ENCODE measurements at regions not wholly inside any gene's neighbourhood (a gene's known extent, or its start where the extent isn't known, plus 50 kb on each side); places are given as distances from the start of the nearest gene placed in this dataset.

DNA sequence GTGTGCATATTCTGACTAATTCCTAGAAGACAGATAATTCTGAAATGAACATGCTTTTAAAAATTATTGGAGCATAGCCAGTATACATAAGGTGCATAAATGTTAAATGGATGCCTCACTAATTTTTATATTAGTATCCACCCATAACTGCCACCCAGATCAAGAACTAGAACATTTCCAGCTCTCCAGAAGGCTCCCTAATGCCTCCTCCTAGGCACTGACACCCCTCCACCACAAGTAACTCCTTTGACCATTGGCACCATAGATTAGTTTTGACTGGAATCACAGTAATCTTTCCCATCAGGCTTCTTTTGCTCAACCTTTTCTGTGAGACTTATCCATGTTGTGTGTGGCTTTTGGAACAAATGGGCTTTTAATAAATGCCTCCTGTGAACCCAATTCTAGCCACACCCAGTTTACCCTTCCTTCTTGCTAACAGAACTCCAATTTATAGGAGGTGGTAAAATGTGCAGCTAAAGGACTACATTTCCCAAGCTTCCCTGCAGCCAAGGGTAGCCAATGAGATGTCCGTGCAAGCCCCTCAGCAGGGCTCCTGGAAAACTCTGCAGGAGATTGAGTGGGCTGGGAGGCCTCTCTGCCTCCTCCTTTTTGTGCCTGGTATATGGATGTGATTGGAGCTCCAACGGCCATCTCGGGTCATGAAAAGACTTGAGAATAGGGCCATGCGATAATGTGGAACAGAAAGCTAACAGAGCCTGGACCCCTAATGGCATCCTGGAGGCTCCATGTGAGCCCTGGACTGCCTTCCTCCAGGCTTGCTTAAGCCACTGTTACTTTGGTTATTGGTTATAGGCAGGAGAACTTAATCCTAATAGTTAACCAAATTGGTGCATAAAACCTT, 322.6 kb upstream of the TLE3 start:
- Histone ChIP-seq H3K9me3 (no peaks in the 10 kb centered on the region), H3K4me3 (no peak overlapping the region), H3K27ac (no peak overlapping the region), H3K36me3 (no peaks in the 10 kb centered on the region), H3K4me1 (no peaks in the 10 kb centered on the region), H3K27me3 (no peaks in the 10 kb centered on the region)
- intact Hi-C loops (cut with DNase I; ENCODE audit: low total_unique reads) = no loop called here
- no peak for TF ChIP-seq POLR2A (IDR thresholded peaks at IDR 0.05)
- TF ChIP-seq, protein P1, sequence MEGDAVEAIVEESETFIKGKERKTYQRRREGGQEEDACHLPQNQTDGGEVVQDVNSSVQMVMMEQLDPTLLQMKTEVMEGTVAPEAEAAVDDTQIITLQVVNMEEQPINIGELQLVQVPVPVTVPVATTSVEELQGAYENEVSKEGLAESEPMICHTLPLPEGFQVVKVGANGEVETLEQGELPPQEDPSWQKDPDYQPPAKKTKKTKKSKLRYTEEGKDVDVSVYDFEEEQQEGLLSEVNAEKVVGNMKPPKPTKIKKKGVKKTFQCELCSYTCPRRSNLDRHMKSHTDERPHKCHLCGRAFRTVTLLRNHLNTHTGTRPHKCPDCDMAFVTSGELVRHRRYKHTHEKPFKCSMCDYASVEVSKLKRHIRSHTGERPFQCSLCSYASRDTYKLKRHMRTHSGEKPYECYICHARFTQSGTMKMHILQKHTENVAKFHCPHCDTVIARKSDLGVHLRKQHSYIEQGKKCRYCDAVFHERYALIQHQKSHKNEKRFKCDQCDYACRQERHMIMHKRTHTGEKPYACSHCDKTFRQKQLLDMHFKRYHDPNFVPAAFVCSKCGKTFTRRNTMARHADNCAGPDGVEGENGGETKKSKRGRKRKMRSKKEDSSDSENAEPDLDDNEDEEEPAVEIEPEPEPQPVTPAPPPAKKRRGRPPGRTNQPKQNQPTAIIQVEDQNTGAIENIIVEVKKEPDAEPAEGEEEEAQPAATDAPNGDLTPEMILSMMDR (IDR thresholded peaks at IDR 0.05) = no peak
- DNase-seq = no peak

DNA sequence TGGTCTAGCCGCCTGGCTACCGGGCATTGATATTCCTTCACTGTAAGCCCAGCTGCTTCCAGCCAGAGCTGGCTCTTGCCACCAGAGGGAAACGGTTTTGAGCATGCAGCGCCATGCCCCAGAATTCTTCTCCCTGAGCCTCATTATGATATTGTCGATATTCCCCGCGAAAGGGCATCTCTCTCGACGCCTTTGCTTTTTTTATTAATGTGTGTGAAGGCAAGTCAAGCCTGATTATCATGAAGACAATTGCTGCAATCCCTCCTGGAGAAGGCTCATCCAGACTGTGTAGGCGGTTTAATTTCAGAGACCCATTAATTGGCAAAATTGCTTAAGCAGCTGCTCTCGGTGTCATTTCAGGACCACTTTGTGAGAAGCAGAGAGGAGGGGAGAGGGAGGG, 321.2 kb upstream of the TLE3 start:
- Histone ChIP-seq H3K9me3 (no peaks in the 10 kb centered on the region), H3K27ac (no peak overlapping the region), H3K4me3 (no peak overlapping the region), H3K36me3 (no peaks in the 10 kb centered on the region), H3K27me3 (no peaks in the 10 kb centered on the region), H3K4me1 (no peaks in the 10 kb centered on the region)
- TF ChIP-seq, protein P1 (IDR thresholded peaks at IDR 0.05) = no peak
- TF ChIP-seq POLR2A (IDR thresholded peaks at IDR 0.05) = no peak
- no peak for DNase-seq
- intact Hi-C loops (cut with DNase I; ENCODE audit: low total_unique reads) = no loop called here

DNA sequence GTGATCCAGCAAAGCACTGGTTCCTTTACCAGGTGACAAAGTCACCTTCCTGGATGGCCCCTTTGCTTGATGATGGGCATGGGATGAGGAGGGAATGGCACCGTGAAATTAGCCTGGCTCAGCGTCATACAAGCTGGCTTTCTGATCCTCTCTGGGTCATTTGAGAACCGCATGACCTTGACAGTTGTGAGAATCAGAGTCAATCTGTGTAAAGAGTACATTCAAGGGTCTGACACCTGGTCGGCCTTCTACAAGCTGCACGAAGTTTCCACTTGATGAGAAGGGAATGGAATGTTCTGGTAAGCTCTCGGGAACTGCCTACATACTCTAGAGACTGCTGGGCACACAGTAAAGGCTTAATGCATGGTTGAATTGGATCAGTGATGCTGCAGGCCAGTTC, 319.8 kb upstream of the TLE3 start:
- Histone ChIP-seq H3K4me3 (no peak overlapping the region), H3K4me1 (no peaks in the 10 kb centered on the region), H3K9me3 (no peaks in the 10 kb centered on the region), H3K36me3 (no peaks in the 10 kb centered on the region), H3K27me3 (no peaks in the 10 kb centered on the region), H3K27ac (no peak overlapping the region)
- intact Hi-C loops (cut with DNase I; ENCODE audit: low total_unique reads) = no loop called here
- DNase-seq = no peak
- no peak for TF ChIP-seq POLR2A (IDR thresholded peaks at IDR 0.05)
- TF ChIP-seq, protein P1 (IDR thresholded peaks at IDR 0.05) = no peak

DNA sequence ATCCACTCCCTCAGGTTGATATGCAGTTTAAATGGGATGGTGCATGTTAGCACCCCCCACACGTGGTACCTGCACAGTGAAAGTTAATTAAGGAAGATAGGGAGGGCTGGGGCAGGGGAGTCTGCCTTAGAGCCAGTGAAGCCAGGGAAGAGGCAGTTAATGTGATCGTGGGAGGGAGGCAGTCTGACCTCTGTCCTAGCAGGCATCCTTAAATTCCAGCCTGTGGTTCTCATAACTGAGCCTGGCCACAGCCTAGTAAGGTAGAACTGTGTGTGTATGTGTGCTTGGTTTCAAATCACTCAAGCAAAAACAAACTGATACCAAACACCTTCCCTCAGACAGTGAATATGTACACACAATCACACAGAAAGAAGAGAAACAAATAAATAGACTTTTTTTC, 319.1 kb upstream of the TLE3 start:
- H3K9me3 ChIP-seq = no peaks in the 10 kb centered on the region
- H3K36me3 ChIP-seq = no peaks in the 10 kb centered on the region
- H3K4me1 ChIP-seq = no peaks in the 10 kb centered on the region
- no peak for DNase-seq
- H3K27me3 ChIP-seq = no peaks in the 10 kb centered on the region
- no peak overlapping the region for H3K4me3 ChIP-seq
- no peak overlapping the region for H3K27ac ChIP-seq
- TF ChIP-seq, protein P1 (IDR thresholded peaks at IDR 0.05) = no peak
- TF ChIP-seq POLR2A (IDR thresholded peaks at IDR 0.05) = no peak
- intact Hi-C loops (cut with DNase I; ENCODE audit: low total_unique reads) = no loop called here

DNA sequence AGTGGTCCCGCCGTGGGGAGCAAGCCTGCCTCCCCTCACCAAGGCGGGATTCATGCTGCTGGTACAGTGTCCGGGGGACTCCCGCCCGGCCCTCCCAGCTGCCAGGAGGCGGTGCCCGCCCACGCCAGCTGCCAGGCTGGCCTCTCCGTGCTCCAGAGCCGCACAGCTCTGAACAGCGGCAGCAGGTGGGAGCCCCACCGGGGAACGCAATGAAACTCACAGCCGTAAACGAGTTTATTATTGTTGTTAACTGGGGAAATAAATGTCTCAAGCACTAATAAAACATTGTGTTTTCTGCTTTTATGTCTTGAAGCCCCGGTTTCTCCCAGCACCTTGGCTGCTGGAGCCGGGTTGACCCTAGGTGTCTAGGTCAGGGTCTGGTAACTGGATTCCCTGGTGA, 317.7 kb upstream of the TLE3 start:
- DNase-seq = no peak
- no peaks in the 10 kb centered on the region for H3K27me3 ChIP-seq
- no peaks in the 10 kb centered on the region for H3K9me3 ChIP-seq
- intact Hi-C loops (cut with DNase I; ENCODE audit: low total_unique reads) = no loop called here
- TF ChIP-seq POLR2A (IDR thresholded peaks at IDR 0.05) = no peak
- TF ChIP-seq, protein P1 (IDR thresholded peaks at IDR 0.05) = no peak
- H3K4me1 ChIP-seq = no peaks in the 10 kb centered on the region
- H3K36me3 ChIP-seq = no peaks in the 10 kb centered on the region
- no peak overlapping the region for H3K27ac ChIP-seq
- H3K4me3 ChIP-seq = no peak overlapping the region
